ENCODE measurements at regions not wholly inside any gene's neighbourhood (a gene's known extent, or its start where the extent isn't known, plus 50 kb on each side); places are given as distances from the start of the nearest gene placed in this dataset.
"Not testable (repeated sequence)": the region's sequence is repeated elsewhere in the genome, so short reads cannot be mapped to it uniquely, and the experiment has no call there.

- no peak for TF ChIP-seq CTCF (conservative IDR thresholded peaks at IDR 0.05)
- H3K27ac ChIP-seq: no peak overlapping the region
Observed at GRCh38 chr13:65314008-65314407, 1916.1 kb downstream of the PCDH9 start.

- no peak overlapping the region for H3K27ac ChIP-seq
- no peak for TF ChIP-seq CTCF (conservative IDR thresholded peaks at IDR 0.05)
Observed at GRCh38 chr13:65310663-65311328, 1919.3 kb downstream of the PCDH9 start.

GRCh38 chr13:65309906-65310305 is 1920.2 kb downstream of the PCDH9 start:
- TF ChIP-seq CTCF (conservative IDR thresholded peaks at IDR 0.05): no peak
- no peak overlapping the region for H3K27ac ChIP-seq

GRCh38 chr13:65308729-65309128 is 1921.4 kb downstream of the PCDH9 start:
- not testable (repeated sequence) for H3K27ac ChIP-seq

- no peak overlapping the region for H3K27ac ChIP-seq
- TF ChIP-seq CTCF (conservative IDR thresholded peaks at IDR 0.05): no peak
Observed at GRCh38 chr13:65307056-65307455, 1923.1 kb downstream of the PCDH9 start.

- no peak for TF ChIP-seq CTCF (conservative IDR thresholded peaks at IDR 0.05)
- H3K27ac ChIP-seq: no peak overlapping the region
Observed at GRCh38 chr13:65302691-65303090, 1927.4 kb downstream of the PCDH9 start.

- no peak for TF ChIP-seq CTCF (conservative IDR thresholded peaks at IDR 0.05)
Observed at GRCh38 chr13:65301506-65301905, 1928.6 kb downstream of the PCDH9 start.

GRCh38 chr13:65300220-65300619 is 1929.9 kb downstream of the PCDH9 start:
- no peak overlapping the region for H3K27ac ChIP-seq
- TF ChIP-seq CTCF (conservative IDR thresholded peaks at IDR 0.05): no peak

More at GRCh38 chr13:65301506-65301905, 1928.6 kb downstream of the PCDH9 start:
- no peak overlapping the region for H3K27ac ChIP-seq
